Esophagus muscularis mucosa (tissue), 4 donors: ENCODE measurements at regions not wholly inside any gene's neighbourhood (a gene's known extent, or its start where the extent isn't known, plus 50 kb on each side); places are given as distances from the start of the nearest gene placed in this dataset.

Experiments
- DNase-seq: peaks from one replicate; pipeline ENCODE4 v3.0.0-alpha.2; 2017; ENCODE audit errors: extremely low spot score
- H3K27ac ChIP-seq, 4 donors: fragments of 200-600 bp; sonication (generic); replicated peaks in 1 of 4; 1 replicate in 3 of 4; 2 replicates in 1 of 4; pipeline ENCODE4 v1.5.1; 2016 to 2019; ENCODE audit warnings: mild to moderate bottlenecking in 1 of 4
- H3K27me3 ChIP-seq, 4 donors: fragments of 200-600 bp; sonication (generic); one replicate each; pipeline versions ENCODE4 v1.5.1 to v1.6.0; 2016 to 2019
- H3K36me3 ChIP-seq, 4 donors: fragments of 200-600 bp; sonication (generic); one replicate each; pipeline ENCODE4 v1.5.1; 2016 to 2019
- H3K4me1 ChIP-seq, 4 donors: fragments of 200-600 bp; sonication (generic); one replicate each; pipeline ENCODE4 v1.5.1; 2016 to 2019
- H3K4me3 ChIP-seq, 4 donors: fragments of 200-600 bp; sonication (generic); 1 replicate in 2 of 4; 2 replicates in 2 of 4; pipeline ENCODE4 v1.5.1; 2016 to 2019; ENCODE audit warnings: mild to moderate bottlenecking in 4 of 4, moderate library complexity in 1 of 4
- H3K9me3 ChIP-seq, 4 donors: fragments of 200-600 bp; sonication (generic); 1 replicate in 3 of 4; 2 replicates in 1 of 4; pipeline ENCODE4 v1.5.1; 2016 to 2019
- EP300 ChIP-seq: sonication (generic); formaldehyde crosslinking; IDR thresholded peaks from one replicate; pipeline ENCODE4 v1.6.1; 2017; ENCODE audit warnings: antibody characterized with exemption
- POLR2A ChIP-seq: fragments of 450-650 bp; IDR thresholded peaks from one replicate; pipeline ENCODE4 v1.6.1; 2017; ENCODE audit warnings: antibody characterized with exemption, moderate library complexity, mild to moderate bottlenecking, low read depth
- POLR2AphosphoS5 ChIP-seq, 2 donors: sonication (generic); formaldehyde crosslinking; IDR thresholded peaks; one replicate each; pipeline ENCODE4 v1.6.1; 2017; ENCODE audit warnings: antibody characterized with exemption in 2 of 2
- WGBS: methylation state at CpG from one replicate; pipeline ENCODE4 v1.1.5; 2018; 5-methylcytosine and 5-hydroxymethylcytosine counted together
- intact Hi-C: fragments of 100-400 bp; cut with DNase I; formaldehyde crosslinking; loops from one replicate; pipeline ENCODE4 v1.15.1; 2023
- TF ChIP-seq, protein P1 (sequence below), 3 experiments: fragments of 200-600 bp in 2 of 3; fragments of 450-650 bp in 1 of 3; sonication (generic) in 2 of 3; IDR thresholded peaks; one replicate each; pipeline ENCODE4 v1.5.1; 2017 to 2019; ENCODE audit warnings: antibody characterized with exemption in 3 of 3, mild to moderate bottlenecking in 2 of 3, moderate library complexity in 1 of 3

DNA sequence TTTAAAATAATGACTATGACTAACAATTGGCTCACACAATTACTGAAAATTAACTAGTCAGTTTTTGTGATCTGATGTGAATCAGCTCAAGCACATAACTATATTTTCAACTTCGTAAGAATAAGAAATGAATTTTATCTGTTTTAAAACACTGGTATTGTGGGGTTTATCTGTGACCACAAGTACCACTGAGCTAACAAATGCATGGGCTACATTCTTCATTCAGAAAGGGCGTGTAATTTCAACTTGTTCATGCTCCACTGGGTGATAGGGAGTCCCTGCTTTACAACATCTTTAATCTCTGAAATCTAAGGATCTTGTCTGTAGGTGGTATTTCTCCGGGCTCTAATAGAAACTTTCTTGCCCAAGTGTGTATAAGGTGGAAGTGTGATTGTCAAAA lies 1311.5 kb upstream of the GJE1 start:
- DNase-seq: no peak
- intact Hi-C loops: no loop called here
- Histone ChIP-seq H3K4me1 (no peaks in the 10 kb centered on the region), H3K9me3 (no peaks in the 10 kb centered on the region), H3K4me3 (no peak overlapping the region), H3K27me3 (no peaks in the 10 kb centered on the region), H3K27ac (no peak overlapping the region), H3K36me3 (no peaks in the 10 kb centered on the region)
- no peak for TF ChIP-seq EP300
- no peak for TF ChIP-seq POLR2AphosphoS5 (IDR thresholded peaks at IDR 0.05)
- TF ChIP-seq, protein P1, sequence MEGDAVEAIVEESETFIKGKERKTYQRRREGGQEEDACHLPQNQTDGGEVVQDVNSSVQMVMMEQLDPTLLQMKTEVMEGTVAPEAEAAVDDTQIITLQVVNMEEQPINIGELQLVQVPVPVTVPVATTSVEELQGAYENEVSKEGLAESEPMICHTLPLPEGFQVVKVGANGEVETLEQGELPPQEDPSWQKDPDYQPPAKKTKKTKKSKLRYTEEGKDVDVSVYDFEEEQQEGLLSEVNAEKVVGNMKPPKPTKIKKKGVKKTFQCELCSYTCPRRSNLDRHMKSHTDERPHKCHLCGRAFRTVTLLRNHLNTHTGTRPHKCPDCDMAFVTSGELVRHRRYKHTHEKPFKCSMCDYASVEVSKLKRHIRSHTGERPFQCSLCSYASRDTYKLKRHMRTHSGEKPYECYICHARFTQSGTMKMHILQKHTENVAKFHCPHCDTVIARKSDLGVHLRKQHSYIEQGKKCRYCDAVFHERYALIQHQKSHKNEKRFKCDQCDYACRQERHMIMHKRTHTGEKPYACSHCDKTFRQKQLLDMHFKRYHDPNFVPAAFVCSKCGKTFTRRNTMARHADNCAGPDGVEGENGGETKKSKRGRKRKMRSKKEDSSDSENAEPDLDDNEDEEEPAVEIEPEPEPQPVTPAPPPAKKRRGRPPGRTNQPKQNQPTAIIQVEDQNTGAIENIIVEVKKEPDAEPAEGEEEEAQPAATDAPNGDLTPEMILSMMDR (IDR thresholded peaks at IDR 0.05): no peak
- no peak for TF ChIP-seq POLR2A
- 94% methylated on average over 3 of the region's 3 CpGs for WGBS

GRCh38 chr6:140817176-140817575 lies 1315.5 kb upstream of the GJE1 start:
- TF ChIP-seq EP300 (no peak), POLR2AphosphoS5 (IDR thresholded peaks at IDR 0.05) (no peak), POLR2A (no peak)
- TF ChIP-seq, protein P1 (IDR thresholded peaks at IDR 0.05): no peak
- intact Hi-C loops: no loop called here
- no peaks in the 10 kb centered on the region for H3K36me3 ChIP-seq
- no peak overlapping the region for H3K27ac ChIP-seq
- DNase-seq: no peak
- no peaks in the 10 kb centered on the region for H3K27me3 ChIP-seq
- H3K9me3 ChIP-seq: no peaks in the 10 kb centered on the region
- 91% methylated on average over 3 of the region's 3 CpGs for WGBS
- no peaks in the 10 kb centered on the region for H3K4me1 ChIP-seq
- no peak overlapping the region for H3K4me3 ChIP-seq

GRCh38 chr6:140816681-140817080 lies 1316.0 kb upstream of the GJE1 start:
- TF ChIP-seq POLR2AphosphoS5 (IDR thresholded peaks at IDR 0.05): no peak
- TF ChIP-seq, protein P1 (IDR thresholded peaks at IDR 0.05): no peak
- no peak for TF ChIP-seq EP300
- TF ChIP-seq POLR2A: no peak

GRCh38 chr6:140812636-140813035 lies 1320.1 kb upstream of the GJE1 start:
- Histone ChIP-seq H3K27ac (no peak overlapping the region), H3K4me1 (no peaks in the 10 kb centered on the region), H3K4me3 (no peak overlapping the region), H3K9me3 (no peaks in the 10 kb centered on the region), H3K36me3 (no peaks in the 10 kb centered on the region), H3K27me3 (no peaks in the 10 kb centered on the region)
- intact Hi-C loops: no loop called here
- DNase-seq: no peak
- 93% methylated on average over 2 of the region's 2 CpGs for WGBS
- TF ChIP-seq POLR2AphosphoS5 (IDR thresholded peaks at IDR 0.05): no peak
- TF ChIP-seq, protein P1 (IDR thresholded peaks at IDR 0.05): no peak
- TF ChIP-seq EP300: no peak
- no peak for TF ChIP-seq POLR2A

More at GRCh38 chr6:140816681-140817080, 1316.0 kb upstream of the GJE1 start:
- intact Hi-C loops: no loop called here
- no peaks in the 10 kb centered on the region for H3K4me1 ChIP-seq
- H3K9me3 ChIP-seq: no peaks in the 10 kb centered on the region
- WGBS: 94% methylated on average over 3 of the region's 3 CpGs
- no peak for DNase-seq
- H3K36me3 ChIP-seq: no peaks in the 10 kb centered on the region
- H3K4me3 ChIP-seq: no peak overlapping the region
- no peak overlapping the region for H3K27ac ChIP-seq
- H3K27me3 ChIP-seq: no peaks in the 10 kb centered on the region

DNA sequence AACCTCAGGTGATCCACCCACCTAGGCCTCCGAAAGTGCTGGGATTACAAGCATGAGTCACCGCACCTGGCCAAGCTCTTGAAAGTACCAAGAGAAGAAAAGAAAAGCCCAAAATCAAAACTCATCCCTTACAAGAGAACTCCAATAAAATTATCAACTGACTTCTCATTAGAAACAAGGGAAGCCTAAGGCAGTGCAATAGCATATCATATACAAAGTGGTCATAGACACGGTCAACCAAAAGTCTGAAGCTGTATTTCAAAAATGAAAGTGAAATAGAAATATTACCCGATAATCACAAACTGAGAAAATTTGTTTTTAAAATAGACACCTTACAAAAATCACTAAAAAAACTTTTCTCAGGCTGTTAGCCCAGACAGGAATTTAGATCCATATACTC lies 1321.1 kb upstream of the GJE1 start:
- 92% methylated on average over 4 of the region's 4 CpGs for WGBS
- no peak overlapping the region for H3K27ac ChIP-seq

More for the DNA sequence above, 1321.1 kb upstream of the GJE1 start:
- Histone ChIP-seq H3K9me3 (no peaks in the 10 kb centered on the region), H3K27me3 (no peaks in the 10 kb centered on the region), H3K4me3 (no peak overlapping the region), H3K4me1 (no peaks in the 10 kb centered on the region), H3K36me3 (no peaks in the 10 kb centered on the region)
- no peak for DNase-seq
- TF ChIP-seq POLR2A (no peak), POLR2AphosphoS5 (IDR thresholded peaks at IDR 0.05) (no peak), EP300 (no peak)
- TF ChIP-seq, protein P1 (IDR thresholded peaks at IDR 0.05): no peak
- intact Hi-C loops: no loop called here
